NT2/D1 (cell line): ENCODE measurements at regions not wholly inside any gene's neighbourhood (a gene's known extent, or its start where the extent isn't known, plus 50 kb on each side); places are given as distances from the start of the nearest gene placed in this dataset.

Experiments used
- DNase-seq: peaks from one replicate; pipeline ENCODE4 v3.0.0-alpha.2; 2011; ENCODE audit warnings: low read depth, low spot score
- H3K27me3 ChIP-seq: 2 replicates; pipeline ENCODE4 v1.6.0; 2011; ENCODE audit warnings: mild to moderate bottlenecking; ENCODE audit not compliant: insufficient read length, insufficient read depth
- H3K36me3 ChIP-seq: 2 replicates; pipeline ENCODE4 v1.6.1; 2011; ENCODE audit warnings: mild to moderate bottlenecking, low read length, mixed read lengths; ENCODE audit not compliant: insufficient read depth, insufficient read length
- H3K4me1 ChIP-seq: 2 replicates; pipeline ENCODE4 v1.5.1; 2011; ENCODE audit not compliant: insufficient read depth, insufficient read length
- H3K4me3 ChIP-seq: 2 replicates; pipeline ENCODE4 v1.5.1; 2011; ENCODE audit warnings: low read depth; ENCODE audit not compliant: insufficient read length
- H3K9ac ChIP-seq: 2 replicates; pipeline ENCODE4 v1.6.0; 2011; ENCODE audit warnings: low read depth; ENCODE audit not compliant: insufficient read length
- H3K9me3 ChIP-seq: 2 replicates; pipeline ENCODE4 v1.5.1; 2011; ENCODE audit warnings: mild to moderate bottlenecking, low read length; ENCODE audit not compliant: insufficient read depth
- SUZ12 ChIP-seq: IDR thresholded peaks from 2 replicates; pipeline ENCODE4 v1.6.1; 2011; ENCODE audit not compliant: insufficient read length, insufficient read depth; ENCODE audit errors: extremely low read depth
- YY1 ChIP-seq: IDR thresholded peaks from 2 replicates; pipeline ENCODE4 v1.6.1; 2011; ENCODE audit not compliant: insufficient read length, insufficient read depth
- ZNF274 ChIP-seq: IDR thresholded peaks from 2 replicates; pipeline ENCODE4 v1.6.1; 2011; ENCODE audit warnings: mild to moderate bottlenecking, low read depth, low read length

DNA sequence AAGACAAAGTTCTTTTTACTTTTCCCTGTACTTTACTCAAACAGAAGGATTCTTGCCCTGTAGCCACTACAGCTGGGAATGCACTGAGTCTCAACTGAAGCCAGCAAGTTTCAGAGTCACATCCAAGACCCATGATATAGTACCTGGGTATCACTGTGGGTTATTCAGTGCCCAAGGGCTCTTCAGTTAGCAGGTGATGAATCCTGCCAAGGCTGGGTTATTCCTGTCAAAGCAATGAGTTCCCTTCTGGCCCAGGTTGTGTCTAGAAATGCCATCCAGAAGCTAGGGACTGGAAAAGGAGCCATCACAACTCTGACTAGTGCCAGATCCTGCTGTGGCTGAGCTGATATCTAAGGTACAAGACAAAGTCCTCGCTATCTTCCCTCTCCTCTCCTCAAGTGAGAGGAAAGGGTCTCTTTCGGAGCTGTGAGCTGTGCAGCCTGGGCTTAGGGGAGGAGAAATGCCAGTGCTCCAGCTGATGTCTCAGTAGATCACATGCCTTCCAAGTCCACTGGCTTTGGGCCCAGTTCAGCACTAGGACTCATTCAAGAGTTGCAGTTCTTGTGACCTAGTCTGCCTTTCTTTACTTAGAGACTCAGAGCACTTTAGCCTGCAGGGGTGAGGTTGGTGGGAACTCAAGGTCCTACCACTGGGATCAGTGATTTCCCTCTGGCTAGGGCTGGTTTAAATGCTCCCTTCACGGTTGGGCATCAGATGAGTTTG lies 369.4 kb downstream of the TBX15 start:
- H3K36me3 ChIP-seq = no peaks in the 10 kb centered on the region
- no peak for TF ChIP-seq SUZ12
- TF ChIP-seq ZNF274 = no peak
- no peak for TF ChIP-seq YY1
- no peaks in the 10 kb centered on the region for H3K9me3 ChIP-seq
- no peak overlapping the region for H3K4me3 ChIP-seq
- DNase-seq = no peak
- H3K27me3 ChIP-seq = no peaks in the 10 kb centered on the region
- no peak overlapping the region for H3K9ac ChIP-seq
- no peaks in the 10 kb centered on the region for H3K4me1 ChIP-seq

DNA sequence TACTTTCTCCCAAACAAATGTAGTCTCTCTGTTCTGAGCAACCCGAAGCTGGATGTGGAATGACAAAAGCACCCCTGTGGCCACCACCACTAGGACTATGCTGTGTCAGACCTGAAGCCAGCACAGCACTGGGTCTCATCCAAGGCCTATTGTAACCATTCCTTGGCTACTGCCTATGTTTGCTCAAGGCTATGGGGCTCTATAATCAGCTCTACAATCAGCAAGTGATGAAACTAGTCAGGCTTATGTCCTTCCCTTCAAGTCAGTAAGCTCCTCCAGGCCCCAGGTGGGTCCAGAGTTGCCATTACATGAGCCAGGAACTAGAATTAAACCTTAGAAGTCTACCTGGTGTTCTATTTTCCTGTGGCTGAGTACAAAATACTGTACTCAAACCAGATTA lies 370.2 kb downstream of the TBX15 start:
- TF ChIP-seq SUZ12 = no peak
- TF ChIP-seq ZNF274 = no peak
- no peak for TF ChIP-seq YY1
- Histone ChIP-seq H3K9ac (no peak overlapping the region), H3K4me3 (no peak overlapping the region), H3K9me3 (no peaks in the 10 kb centered on the region), H3K4me1 (no peaks in the 10 kb centered on the region), H3K27me3 (no peaks in the 10 kb centered on the region), H3K36me3 (no peaks in the 10 kb centered on the region)
- no peak for DNase-seq

DNA sequence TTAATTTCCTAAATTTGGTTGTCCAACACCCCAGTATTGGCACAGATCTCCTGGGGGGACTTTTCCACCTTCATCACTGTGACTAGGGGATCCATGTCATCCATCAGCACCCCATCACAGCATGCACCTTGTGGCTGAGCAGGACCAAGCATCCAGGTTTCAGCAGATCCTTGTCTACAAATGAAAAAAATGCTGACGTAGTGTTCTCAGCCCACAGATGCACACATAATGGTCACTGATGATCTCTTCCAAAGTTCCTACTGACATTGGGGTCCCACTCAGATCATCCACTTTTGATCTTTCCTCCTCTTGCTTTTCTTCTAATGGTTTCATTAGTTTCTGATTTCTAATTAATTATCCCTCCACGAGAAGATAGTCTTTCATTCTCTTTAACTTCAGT lies 373.1 kb downstream of the TBX15 start:
- H3K36me3 ChIP-seq = no peaks in the 10 kb centered on the region
- no peak overlapping the region for H3K9ac ChIP-seq
- H3K9me3 ChIP-seq = no peaks in the 10 kb centered on the region
- no peaks in the 10 kb centered on the region for H3K27me3 ChIP-seq
- no peaks in the 10 kb centered on the region for H3K4me1 ChIP-seq
- TF ChIP-seq SUZ12 (no peak), YY1 (no peak), ZNF274 (no peak)
- no peak for DNase-seq
- no peak overlapping the region for H3K4me3 ChIP-seq

DNA sequence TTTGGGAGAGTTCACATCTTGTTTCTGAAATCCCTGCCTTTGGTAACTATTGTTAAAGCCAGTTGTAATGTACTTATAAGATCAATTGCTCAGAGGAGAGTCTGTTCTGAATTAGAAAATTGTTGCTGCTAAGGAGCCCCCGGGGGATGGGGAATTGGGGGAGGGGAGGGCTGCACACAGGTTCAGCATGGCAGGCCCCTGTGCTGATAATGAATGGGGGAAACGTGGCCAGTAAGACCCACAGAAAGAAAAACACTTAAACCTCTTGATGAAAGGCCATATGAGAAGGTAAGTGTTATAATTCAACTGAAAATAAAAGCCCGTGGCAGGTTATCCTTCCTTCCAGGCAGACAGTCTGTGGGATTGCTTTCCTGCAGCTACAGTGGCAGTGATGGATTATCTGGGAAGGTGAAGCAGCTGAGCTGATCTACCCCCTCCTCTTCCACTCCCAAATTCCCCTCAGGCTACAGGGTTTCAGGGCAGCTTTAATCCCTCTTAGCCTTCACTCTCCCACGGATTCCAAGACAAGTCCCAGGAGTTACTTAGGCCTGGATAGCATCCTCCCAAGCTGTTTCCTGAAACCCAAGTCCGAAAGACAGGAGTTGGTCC lies 398.8 kb downstream of the TBX15 start:
- no peak overlapping the region for H3K9ac ChIP-seq
- no peaks in the 10 kb centered on the region for H3K9me3 ChIP-seq
- TF ChIP-seq SUZ12 (no peak), ZNF274 (no peak), YY1 (no peak)
- DNase-seq = peak; percentile 15
- H3K4me3 ChIP-seq = no peak overlapping the region
- H3K4me1 ChIP-seq = no peaks in the 10 kb centered on the region
- H3K36me3 ChIP-seq = no peaks in the 10 kb centered on the region
- no peaks in the 10 kb centered on the region for H3K27me3 ChIP-seq

DNA sequence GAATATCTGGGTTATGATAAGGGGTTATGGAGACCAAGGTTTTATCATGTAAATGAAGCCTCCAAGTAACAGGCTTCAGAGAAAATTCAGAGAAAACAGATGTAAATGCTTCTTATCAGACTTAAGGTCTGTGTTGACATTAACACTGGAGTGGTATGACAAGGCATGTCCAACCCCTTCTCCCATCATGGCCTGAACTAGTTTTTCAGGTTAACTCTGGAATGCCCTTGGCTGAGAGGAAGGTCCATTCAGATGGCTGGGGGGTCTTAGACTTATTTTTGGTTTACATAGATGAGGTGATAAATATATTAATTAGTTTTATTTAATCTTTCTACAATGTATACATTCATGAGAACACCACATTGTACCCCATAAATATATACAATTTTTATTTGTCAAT lies 399.6 kb downstream of the TBX15 start:
- no peak overlapping the region for H3K9ac ChIP-seq
- no peak for TF ChIP-seq ZNF274
- no peak for TF ChIP-seq YY1
- no peak for TF ChIP-seq SUZ12
- no peaks in the 10 kb centered on the region for H3K27me3 ChIP-seq
- no peak overlapping the region for H3K4me3 ChIP-seq
- H3K36me3 ChIP-seq = no peaks in the 10 kb centered on the region
- no peaks in the 10 kb centered on the region for H3K9me3 ChIP-seq
- DNase-seq = no peak
- H3K4me1 ChIP-seq = no peaks in the 10 kb centered on the region

DNA sequence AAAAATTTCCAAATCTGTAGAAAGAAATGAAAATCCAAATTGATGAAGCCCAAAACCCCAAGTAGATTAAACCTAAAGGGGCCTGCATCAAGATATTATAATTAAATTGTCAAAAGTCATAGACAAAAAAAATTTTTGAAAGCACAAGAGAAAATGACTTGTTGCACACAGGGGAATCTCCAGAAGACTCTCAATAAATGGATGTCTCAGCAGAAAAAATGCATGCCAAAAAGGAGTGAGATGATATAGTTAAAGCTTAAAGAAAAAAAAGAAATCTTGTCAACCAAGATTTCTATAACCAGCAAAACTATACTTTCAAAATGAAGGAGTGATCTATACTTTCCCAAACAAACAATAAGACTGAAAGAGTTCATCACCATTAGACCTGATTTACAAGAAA lies 393.2 kb upstream of the SPAG17 start:
- H3K4me3 ChIP-seq = no peak overlapping the region
- TF ChIP-seq SUZ12 = no peak
- no peak for TF ChIP-seq ZNF274
- no peak for TF ChIP-seq YY1
- H3K9me3 ChIP-seq = peaks cover 19% of the 10 kb centered on the region
- no peak overlapping the region for H3K9ac ChIP-seq
- no peak for DNase-seq
- H3K27me3 ChIP-seq = no peaks in the 10 kb centered on the region
- H3K36me3 ChIP-seq = no peaks in the 10 kb centered on the region
- no peaks in the 10 kb centered on the region for H3K4me1 ChIP-seq

DNA sequence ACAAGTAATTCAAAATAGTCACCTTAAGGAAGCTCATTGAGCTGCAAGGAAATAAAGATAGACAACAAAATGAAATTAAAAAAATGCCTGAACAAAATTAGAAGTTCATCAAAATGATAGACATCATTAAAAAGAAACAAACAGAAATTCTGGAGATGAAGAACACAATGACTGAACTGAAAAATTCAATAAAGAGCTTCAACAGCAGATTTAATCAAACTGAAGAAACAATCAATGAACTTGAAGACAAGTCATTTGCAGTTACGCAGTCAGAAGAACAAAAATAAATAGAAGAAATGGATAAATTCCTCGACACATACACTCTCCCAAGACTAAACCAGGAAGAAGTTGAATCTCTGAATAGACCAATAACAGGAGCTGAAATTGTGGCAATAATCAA lies 390.0 kb upstream of the SPAG17 start:
- peaks cover 19% of the 10 kb centered on the region for H3K9me3 ChIP-seq
- no peaks in the 10 kb centered on the region for H3K27me3 ChIP-seq
- no peaks in the 10 kb centered on the region for H3K4me1 ChIP-seq
- no peaks in the 10 kb centered on the region for H3K36me3 ChIP-seq
- no peak overlapping the region for H3K9ac ChIP-seq
- DNase-seq = no peak
- H3K4me3 ChIP-seq = no peak overlapping the region
- TF ChIP-seq ZNF274 (no peak), SUZ12 (no peak), YY1 (no peak)
